Natural killer cell (primary cell): ENCODE measurements at regions not wholly inside any gene's neighbourhood (a gene's known extent, or its start where the extent isn't known, plus 50 kb on each side); places are given as distances from the start of the nearest gene placed in this dataset.

ENCODE experiments used
- ATAC-seq, 3 donors: fragments of 150-1000 bp in 2 of 3; fragments of 200-7000 bp in 1 of 3; cut with Tn5 transposase; 1 replicate in 1 of 3; 2 replicates in 2 of 3; pipeline ENCODE4 v1.10.0; 2021; ENCODE audit warnings: mild to moderate bottlenecking in 2 of 3, moderate library complexity in 2 of 3
- DNase-seq, 2 donors: peaks; one replicate each; pipeline versions ENCODE4 v3.0.0 to v3.0.0-alpha.2; 2013 to 2021; ENCODE audit warnings: mixed read lengths in 1 of 2
- H3K27ac ChIP-seq: one replicate; pipeline ENCODE4 v1.5.1; 2013; ENCODE audit warnings: mild to moderate bottlenecking, low read length
- H3K27me3 ChIP-seq: one replicate; pipeline ENCODE4 v1.6.1; 2013; ENCODE audit warnings: low read length; ENCODE audit not compliant: control insufficient read depth, insufficient read depth
- H3K36me3 ChIP-seq: one replicate; pipeline ENCODE4 v1.6.1; 2013; ENCODE audit warnings: low read length; ENCODE audit not compliant: control insufficient read depth, insufficient read depth
- H3K4me1 ChIP-seq: one replicate; pipeline ENCODE4 v1.6.1; 2013; ENCODE audit warnings: low read length; ENCODE audit not compliant: control insufficient read depth, insufficient read depth
- H3K4me3 ChIP-seq: one replicate; pipeline ENCODE4 v1.5.1; 2013; ENCODE audit warnings: low read length
- H3K9me3 ChIP-seq: one replicate; pipeline ENCODE4 v1.6.1; 2013; ENCODE audit warnings: low read length; ENCODE audit not compliant: control insufficient read depth, insufficient read depth
- H3K27ac Mint-ChIP-seq, 2 donors: one replicate each; pipeline ENCODE4 v1.8.0; 2022; ENCODE audit warnings: mild to moderate bottlenecking in 2 of 2, mixed read lengths in 2 of 2, moderate library complexity in 1 of 2
- H3K27me3 Mint-ChIP-seq, 2 donors: one replicate each; pipeline ENCODE4 v1.8.0; 2022; ENCODE audit warnings: low read depth in 2 of 2, mixed read lengths in 2 of 2
- H3K36me3 Mint-ChIP-seq: one replicate; pipeline ENCODE4 v1.8.0; 2022; ENCODE audit warnings: mixed read lengths
- H3K4me1 Mint-ChIP-seq, 2 donors: one replicate each; pipeline ENCODE4 v1.8.0; 2022; ENCODE audit warnings: mixed read lengths in 2 of 2
- H3K4me3 Mint-ChIP-seq: one replicate; pipeline ENCODE4 v1.8.0; 2022; ENCODE audit warnings: mild to moderate bottlenecking, moderate library complexity, mixed read lengths
- H3K9me3 Mint-ChIP-seq, 2 donors: one replicate each; pipeline ENCODE4 v1.8.0; 2022; ENCODE audit warnings: mixed read lengths in 2 of 2
- CTCF ChIP-seq: fragments of 200-600 bp; IDR thresholded peaks from one replicate; pipeline ENCODE4 v1.8.0; 2022; ENCODE audit warnings: antibody characterized with exemption
- WGBS: methylation state at CpG from one replicate; pipeline ENCODE4 v1.1.7; 2013; ENCODE audit warnings: missing lambda C conversion rate; ENCODE audit not compliant: insufficient coverage; 5-methylcytosine and 5-hydroxymethylcytosine counted together
- intact Hi-C: fragments of 100-400 bp; cut with micrococcal nuclease; formaldehyde crosslinking; loops from one replicate; pipeline ENCODE4 v1.14.2; 2022

GRCh38 chr6:156437121-156437879 lies 339.9 kb upstream of the ARID1B start:
- Histone ChIP-seq H3K4me1 (no peaks in the 10 kb centered on the region), H3K36me3 (no peaks in the 10 kb centered on the region), H3K4me3 (no peak overlapping the region), H3K27me3 (peaks cover 4% of the 10 kb centered on the region), H3K27ac (no peak overlapping the region), H3K9me3 (no peaks in the 10 kb centered on the region)
- intact Hi-C loops, result no loop called here
- Mint-ChIP-seq H3K4me3 (no peak overlapping the region), H3K36me3 (no peaks in the 10 kb centered on the region), H3K27me3 (peaks cover 8 to 15% of the 10 kb centered on the region in 2 donors), H3K27ac (no peak overlapping the region), H3K9me3 (no peaks in the 10 kb centered on the region), H3K4me1 (no peaks in the 10 kb centered on the region)
- ATAC-seq (no peak), DNase-seq (no peak)
- TF ChIP-seq CTCF, result no peak
- 92% methylated on average over 11 of the region's 11 CpGs for WGBS

- no peak overlapping the region for H3K27ac Mint-ChIP-seq
- Histone ChIP-seq H3K9me3 (no peaks in the 10 kb centered on the region), H3K27me3 (peaks cover 4% of the 10 kb centered on the region), H3K4me3 (no peak overlapping the region), H3K4me1 (no peaks in the 10 kb centered on the region), H3K27ac (no peak overlapping the region), H3K36me3 (no peaks in the 10 kb centered on the region)
- no peaks in the 10 kb centered on the region for H3K4me1 Mint-ChIP-seq
- no peak overlapping the region for H3K4me3 Mint-ChIP-seq
- ATAC-seq (no peak), DNase-seq (no peak)
- peaks cover 8 to 9% of the 10 kb centered on the region in 2 donors for H3K27me3 Mint-ChIP-seq
- no peak for TF ChIP-seq CTCF
- H3K36me3 Mint-ChIP-seq, result no peaks in the 10 kb centered on the region
- WGBS, result no CpG with 5 or more reads among the region's 2 CpGs
- intact Hi-C loops, result no loop called here
- no peaks in the 10 kb centered on the region for H3K9me3 Mint-ChIP-seq
Observed at GRCh38 chr6:156434795-156435190, 342.4 kb upstream of the ARID1B start.

GRCh38 chr6:156434049-156434794 lies 343.0 kb upstream of the ARID1B start:
- TF ChIP-seq CTCF, result no peak
- DNase-seq, result no peak
- H3K27me3 Mint-ChIP-seq, result peaks cover 9% of the 10 kb centered on the region in 2 donors
- intact Hi-C loops, result no loop called here
- H3K4me3 Mint-ChIP-seq, result no peak overlapping the region
- no peaks in the 10 kb centered on the region for H3K36me3 Mint-ChIP-seq
- H3K36me3 ChIP-seq, result no peaks in the 10 kb centered on the region
- no peaks in the 10 kb centered on the region for H3K4me1 Mint-ChIP-seq
- H3K27ac ChIP-seq, result no peak overlapping the region
- no peak overlapping the region for H3K27ac Mint-ChIP-seq
- no peaks in the 10 kb centered on the region for H3K9me3 ChIP-seq
- WGBS, result 94% methylated on average over 5 of the region's 5 CpGs
- H3K4me3 ChIP-seq, result no peak overlapping the region
- peaks cover 4% of the 10 kb centered on the region for H3K27me3 ChIP-seq
- H3K4me1 ChIP-seq, result no peaks in the 10 kb centered on the region
- ATAC-seq, result no peak
- no peaks in the 10 kb centered on the region for H3K9me3 Mint-ChIP-seq
